ENCODE measurements at regions not wholly inside any gene's neighbourhood (a gene's known extent, or its start where the extent isn't known, plus 50 kb on each side); places are given as distances from the start of the nearest gene placed in this dataset.

- no peak overlapping the region for H3K27ac ChIP-seq
- no peaks in the 10 kb centered on the region for H3K9me3 ChIP-seq
- no peak for TF ChIP-seq CTCF (IDR thresholded peaks at IDR 0.05)
- no peak for ATAC-seq
- no peak overlapping the region for H3K4me3 ChIP-seq
- DNase-seq, result peak in 1 of 6 donors; percentile 39
- intact Hi-C loops (cut with DNase I), result no loop called here
- no peak for FAIRE-seq
- no peaks in the 10 kb centered on the region for H3K27me3 ChIP-seq
- WGBS, 2 donors, result 64 to 65% methylated on average over 5 of the region's 5 CpGs
- no peaks in the 10 kb centered on the region for H3K36me3 ChIP-seq
- no peaks in the 10 kb centered on the region for H3K4me1 ChIP-seq
Measured at GRCh38 chr17:77846531-77847085, 111.9 kb upstream of the TNRC6C start.

GRCh38 chr17:77847221-77848085 lies 111.0 kb upstream of the TNRC6C start:
- WGBS, 2 donors, result 71 to 72% methylated on average over 20 of the region's 20 CpGs
- Histone ChIP-seq H3K4me1 (no peaks in the 10 kb centered on the region), H3K27me3 (no peaks in the 10 kb centered on the region), H3K27ac (no peak overlapping the region), H3K36me3 (no peaks in the 10 kb centered on the region), H3K4me3 (no peak overlapping the region), H3K9me3 (no peaks in the 10 kb centered on the region)
- DNase-seq, result peak in 1 of 6 donors; percentile 50
- no peak for FAIRE-seq
- no peak for ATAC-seq
- TF ChIP-seq CTCF (IDR thresholded peaks at IDR 0.05), result no peak
- intact Hi-C loops (cut with DNase I), result no loop called here

GRCh38 chr17:77848257-77848656 lies 110.2 kb upstream of the TNRC6C start:
- Histone ChIP-seq H3K36me3 (no peaks in the 10 kb centered on the region), H3K4me1 (no peaks in the 10 kb centered on the region), H3K27me3 (no peaks in the 10 kb centered on the region), H3K27ac (no peak overlapping the region), H3K4me3 (no peak overlapping the region), H3K9me3 (no peaks in the 10 kb centered on the region)
- DNase-seq (no peak), ATAC-seq (no peak), FAIRE-seq (no peak)
- TF ChIP-seq CTCF (IDR thresholded peaks at IDR 0.05), result no peak
- 60% methylated on average over 12 of the region's 12 CpGs for WGBS, 2 donors
- intact Hi-C loops (cut with DNase I), result no loop called here

- FAIRE-seq (peak; percentile 23), DNase-seq (no peak)
Measured at GRCh38 chr17:77849239-77849638, 109.3 kb upstream of the TNRC6C start.

More at GRCh38 chr17:77849239-77849638, 109.3 kb upstream of the TNRC6C start:
- ATAC-seq, result no peak
- TF ChIP-seq CTCF (IDR thresholded peaks at IDR 0.05), result no peak
- Histone ChIP-seq H3K9me3 (no peaks in the 10 kb centered on the region), H3K27me3 (no peaks in the 10 kb centered on the region), H3K4me3 (no peak overlapping the region), H3K36me3 (no peaks in the 10 kb centered on the region), H3K4me1 (no peaks in the 10 kb centered on the region), H3K27ac (no peak overlapping the region)
- 80 to 87% methylated on average over 6 of the region's 6 CpGs for WGBS, 2 donors
- intact Hi-C loops (cut with DNase I), result no loop called here

Measured in pancreas (tissue), 10 donors.